GM12892 (cell line): ENCODE measurements at regions not wholly inside any gene's neighbourhood (a gene's known extent, or its start where the extent isn't known, plus 50 kb on each side); places are given as distances from the start of the nearest gene placed in this dataset.

Experiments
- POLR2A ChIP-seq: IDR thresholded peaks from 2 replicates; pipeline ENCODE4 v1.6.1; 2011; ENCODE audit warnings: low read depth, low read length, control low read depth
- POLR2AphosphoS5 ChIP-seq: IDR thresholded peaks from 2 replicates; pipeline ENCODE4 v1.6.1; 2011; ENCODE audit warnings: low read depth, low read length, control low read depth
- TAF1 ChIP-seq: IDR thresholded peaks from 2 replicates; pipeline ENCODE4 v1.6.1; 2011; ENCODE audit warnings: low read depth, mild to moderate bottlenecking, control low read depth, low read length, borderline replicate concordance

- TF ChIP-seq POLR2AphosphoS5 = no peak
- TF ChIP-seq POLR2A = no peak
- TF ChIP-seq TAF1 = no peak
Measured at GRCh38 chr15:95937128-95937528, 393.4 kb upstream of the NR2F2 start.
